ENCODE measurements at regions not wholly inside any gene's neighbourhood (a gene's known extent, or its start where the extent isn't known, plus 50 kb on each side); places are given as distances from the start of the nearest gene placed in this dataset.

DNA sequence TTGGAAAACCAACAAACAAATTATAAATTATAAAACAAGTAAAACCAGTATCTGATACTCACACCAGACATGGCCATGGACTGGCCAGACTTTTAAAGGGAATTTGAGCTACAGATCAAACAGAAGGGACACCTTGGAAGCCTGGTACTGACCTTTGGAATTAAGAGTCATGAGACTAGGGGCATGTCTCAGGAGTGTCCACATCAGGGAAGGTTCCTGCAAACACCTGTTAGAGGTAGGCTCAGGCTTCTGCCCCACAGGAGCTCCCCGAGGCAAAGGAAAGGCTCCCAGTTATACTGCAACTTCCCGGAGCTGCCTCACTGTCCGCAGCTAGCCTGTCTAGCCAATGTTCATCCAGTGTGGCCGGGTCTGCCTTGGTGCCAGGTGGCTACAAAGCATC, 290.1 kb downstream of the BUD13 start:
- TF ChIP-seq EGR1 (IDR thresholded peaks at IDR 0.05) = no peak
- TF ChIP-seq EP300 (IDR thresholded peaks at IDR 0.05; ENCODE audit: borderline replicate concordance) = no peak
- TF ChIP-seq, protein P1, sequence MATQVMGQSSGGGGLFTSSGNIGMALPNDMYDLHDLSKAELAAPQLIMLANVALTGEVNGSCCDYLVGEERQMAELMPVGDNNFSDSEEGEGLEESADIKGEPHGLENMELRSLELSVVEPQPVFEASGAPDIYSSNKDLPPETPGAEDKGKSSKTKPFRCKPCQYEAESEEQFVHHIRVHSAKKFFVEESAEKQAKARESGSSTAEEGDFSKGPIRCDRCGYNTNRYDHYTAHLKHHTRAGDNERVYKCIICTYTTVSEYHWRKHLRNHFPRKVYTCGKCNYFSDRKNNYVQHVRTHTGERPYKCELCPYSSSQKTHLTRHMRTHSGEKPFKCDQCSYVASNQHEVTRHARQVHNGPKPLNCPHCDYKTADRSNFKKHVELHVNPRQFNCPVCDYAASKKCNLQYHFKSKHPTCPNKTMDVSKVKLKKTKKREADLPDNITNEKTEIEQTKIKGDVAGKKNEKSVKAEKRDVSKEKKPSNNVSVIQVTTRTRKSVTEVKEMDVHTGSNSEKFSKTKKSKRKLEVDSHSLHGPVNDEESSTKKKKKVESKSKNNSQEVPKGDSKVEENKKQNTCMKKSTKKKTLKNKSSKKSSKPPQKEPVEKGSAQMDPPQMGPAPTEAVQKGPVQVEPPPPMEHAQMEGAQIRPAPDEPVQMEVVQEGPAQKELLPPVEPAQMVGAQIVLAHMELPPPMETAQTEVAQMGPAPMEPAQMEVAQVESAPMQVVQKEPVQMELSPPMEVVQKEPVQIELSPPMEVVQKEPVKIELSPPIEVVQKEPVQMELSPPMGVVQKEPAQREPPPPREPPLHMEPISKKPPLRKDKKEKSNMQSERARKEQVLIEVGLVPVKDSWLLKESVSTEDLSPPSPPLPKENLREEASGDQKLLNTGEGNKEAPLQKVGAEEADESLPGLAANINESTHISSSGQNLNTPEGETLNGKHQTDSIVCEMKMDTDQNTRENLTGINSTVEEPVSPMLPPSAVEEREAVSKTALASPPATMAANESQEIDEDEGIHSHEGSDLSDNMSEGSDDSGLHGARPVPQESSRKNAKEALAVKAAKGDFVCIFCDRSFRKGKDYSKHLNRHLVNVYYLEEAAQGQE (IDR thresholded peaks at IDR 0.05; ENCODE audit: low read depth) = no peak

Measured in Ishikawa (cell line).